ENCODE measurements at regions not wholly inside any gene's neighbourhood (a gene's known extent, or its start where the extent isn't known, plus 50 kb on each side); places are given as distances from the start of the nearest gene placed in this dataset.

- TF ChIP-seq EZH2 (IDR thresholded peaks at IDR 0.05; ENCODE audit: borderline replicate concordance, insufficient read depth, low read length, poor library complexity, severe bottlenecking) (no peak), EP300 (conservative IDR thresholded peaks at IDR 0.05; ENCODE audit: poor library complexity, severe bottlenecking) (no peak), CTCF (IDR thresholded peaks at IDR 0.05; ENCODE audit: poor library complexity, severe bottlenecking) (no peak), POLR2AphosphoS5 (IDR thresholded peaks at IDR 0.05) (no peak), TAF1 (IDR thresholded peaks at IDR 0.05; ENCODE audit: low read depth) (no peak)
Measured at GRCh38 chr9:105912157-105912862, 218.0 kb downstream of the TMEM38B start.

All from neural cell (in vitro differentiated cells).